ENCODE measurements at regions not wholly inside any gene's neighbourhood (a gene's known extent, or its start where the extent isn't known, plus 50 kb on each side); places are given as distances from the start of the nearest gene placed in this dataset.

- TF ChIP-seq POLR2A (IDR thresholded peaks at IDR 0.05) (no peak), EP300 (IDR thresholded peaks at IDR 0.05) (no peak), POLR2AphosphoS5 (IDR thresholded peaks at IDR 0.05) (no peak)
- TF ChIP-seq, protein P1, sequence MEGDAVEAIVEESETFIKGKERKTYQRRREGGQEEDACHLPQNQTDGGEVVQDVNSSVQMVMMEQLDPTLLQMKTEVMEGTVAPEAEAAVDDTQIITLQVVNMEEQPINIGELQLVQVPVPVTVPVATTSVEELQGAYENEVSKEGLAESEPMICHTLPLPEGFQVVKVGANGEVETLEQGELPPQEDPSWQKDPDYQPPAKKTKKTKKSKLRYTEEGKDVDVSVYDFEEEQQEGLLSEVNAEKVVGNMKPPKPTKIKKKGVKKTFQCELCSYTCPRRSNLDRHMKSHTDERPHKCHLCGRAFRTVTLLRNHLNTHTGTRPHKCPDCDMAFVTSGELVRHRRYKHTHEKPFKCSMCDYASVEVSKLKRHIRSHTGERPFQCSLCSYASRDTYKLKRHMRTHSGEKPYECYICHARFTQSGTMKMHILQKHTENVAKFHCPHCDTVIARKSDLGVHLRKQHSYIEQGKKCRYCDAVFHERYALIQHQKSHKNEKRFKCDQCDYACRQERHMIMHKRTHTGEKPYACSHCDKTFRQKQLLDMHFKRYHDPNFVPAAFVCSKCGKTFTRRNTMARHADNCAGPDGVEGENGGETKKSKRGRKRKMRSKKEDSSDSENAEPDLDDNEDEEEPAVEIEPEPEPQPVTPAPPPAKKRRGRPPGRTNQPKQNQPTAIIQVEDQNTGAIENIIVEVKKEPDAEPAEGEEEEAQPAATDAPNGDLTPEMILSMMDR (IDR thresholded peaks at IDR 0.05), result no peak
Measured at GRCh38 chr1:200288226-200288625, 121.6 kb downstream of the ZNF281 start.
